ENCODE measurements at regions not wholly inside any gene's neighbourhood (a gene's known extent, or its start where the extent isn't known, plus 50 kb on each side); places are given as distances from the start of the nearest gene placed in this dataset.
"Not testable (repeated sequence)": the region's sequence is repeated elsewhere in the genome, so short reads cannot be mapped to it uniquely, and the experiment has no call there.

DNA sequence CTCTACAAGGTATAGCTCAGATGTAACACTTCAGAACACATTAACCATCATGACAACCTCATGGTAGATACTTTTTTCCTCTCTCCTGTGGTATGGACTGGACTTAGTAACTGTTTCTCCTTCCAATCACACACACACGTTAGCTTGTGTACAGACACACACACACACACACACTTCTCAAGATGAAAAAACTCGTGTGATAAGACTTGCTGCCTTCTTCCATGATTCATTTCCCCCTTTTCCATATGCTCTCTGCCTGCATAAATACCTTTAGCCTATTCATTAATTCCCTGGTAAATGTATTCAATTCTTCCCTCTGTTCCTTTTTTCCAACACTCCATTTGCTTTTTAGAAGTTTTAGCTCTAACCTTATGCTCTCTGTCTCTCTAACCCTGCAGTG lies 118.9 kb upstream of the TANK start:
- DNase-seq, result no peak

DNA sequence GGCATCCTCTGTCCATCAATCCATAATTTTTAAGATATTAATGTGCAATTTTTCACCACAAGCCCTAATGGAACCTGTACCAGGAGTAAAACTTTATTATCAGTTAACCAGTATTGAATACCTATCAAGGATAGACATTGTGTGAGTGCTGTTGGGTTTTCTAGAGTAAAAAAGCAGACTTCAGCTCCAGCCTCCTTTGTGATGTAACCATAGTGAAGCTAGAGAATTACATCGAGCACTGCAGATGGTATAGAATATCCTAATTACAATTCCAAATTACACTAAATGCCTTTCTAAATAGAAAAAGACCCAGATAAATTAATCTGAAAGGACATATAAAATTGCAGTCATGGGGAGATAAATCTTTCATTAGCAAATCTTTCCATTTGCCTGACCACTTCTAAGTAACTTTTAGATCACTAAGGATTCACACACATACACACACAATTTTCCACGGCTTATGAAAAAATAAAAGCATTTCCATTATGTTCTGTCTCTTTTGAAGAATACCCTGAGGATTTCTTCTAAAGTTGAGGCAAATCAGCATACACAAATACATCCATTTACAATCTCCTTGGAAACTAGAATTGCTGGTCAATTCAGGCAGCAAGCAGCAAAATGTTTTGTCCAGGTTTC lies 117.1 kb upstream of the TANK start:
- DNase-seq, result no peak

DNA sequence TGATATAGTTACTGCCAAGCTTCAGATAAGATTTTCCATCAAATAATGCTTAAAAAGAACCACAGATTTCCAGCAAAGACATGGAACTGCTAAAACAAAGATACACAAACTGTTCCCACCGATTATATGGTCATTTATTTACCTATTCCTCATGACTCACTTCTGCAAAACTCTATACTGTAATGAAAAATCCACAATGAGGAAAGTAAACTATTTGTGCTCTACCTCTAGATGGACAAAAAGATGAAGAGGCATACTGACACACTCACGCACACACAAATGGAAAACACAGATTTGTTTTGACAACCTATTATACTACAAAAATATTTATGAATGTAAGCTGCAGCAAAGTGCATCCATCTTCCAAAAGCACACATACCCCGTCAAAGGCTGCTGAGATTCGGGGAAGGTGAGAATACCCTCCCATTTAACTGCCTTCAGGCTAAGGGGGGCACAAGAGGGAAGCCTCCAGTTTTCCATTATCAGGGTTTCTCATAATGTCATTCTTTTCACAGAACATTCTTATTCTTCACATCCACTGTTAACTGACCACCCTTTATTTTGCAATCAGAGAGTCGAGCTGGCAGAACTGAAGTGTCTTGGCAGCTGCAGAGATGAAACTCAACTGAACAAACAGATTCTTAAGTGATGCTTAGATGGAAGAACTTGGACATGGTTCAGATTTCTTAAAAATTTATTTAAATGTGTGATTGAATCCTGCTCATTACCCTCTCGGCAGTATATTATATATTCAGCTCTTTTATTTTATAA lies 115.9 kb upstream of the TANK start:
- no peak for DNase-seq

DNA sequence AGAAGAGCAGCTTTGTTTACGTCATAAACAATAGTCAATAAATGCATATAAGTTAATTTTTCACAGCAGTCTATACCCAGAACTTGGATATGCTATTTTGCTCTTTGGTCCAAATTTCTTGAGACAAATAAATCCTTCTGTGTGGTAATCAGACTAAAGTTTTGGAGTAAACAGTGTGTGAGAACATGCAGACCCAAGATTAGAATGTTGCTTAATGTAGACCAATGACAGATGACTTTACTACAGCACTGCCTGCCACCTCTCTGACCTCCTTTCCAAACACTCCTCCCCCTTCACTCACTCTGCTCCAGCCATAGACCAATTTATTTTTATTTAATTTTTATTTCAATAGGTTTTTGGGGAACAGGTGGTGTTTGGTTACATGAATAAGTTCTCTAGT lies 115.3 kb upstream of the TANK start:
- DNase-seq, result no peak

DNA sequence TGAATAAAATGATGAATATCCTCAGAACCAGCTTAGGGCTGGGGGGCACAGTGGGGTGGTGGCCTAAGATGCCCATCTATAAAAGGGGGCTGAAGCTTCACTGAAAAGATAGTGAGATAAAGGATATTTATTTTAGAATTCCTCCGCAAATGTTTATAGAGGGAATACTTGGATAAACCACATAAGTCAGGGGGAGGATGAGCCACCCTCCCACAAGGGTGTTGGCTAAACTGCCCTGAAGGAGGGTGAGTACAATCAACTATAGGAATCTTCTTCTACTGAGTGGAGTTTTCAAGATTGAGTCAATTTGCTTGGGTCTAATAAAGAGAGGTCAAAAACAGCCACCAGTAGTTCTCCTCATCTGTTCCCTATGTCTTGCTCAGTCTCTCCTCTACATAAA lies 114.5 kb upstream of the TANK start:
- DNase-seq, result no peak

DNA sequence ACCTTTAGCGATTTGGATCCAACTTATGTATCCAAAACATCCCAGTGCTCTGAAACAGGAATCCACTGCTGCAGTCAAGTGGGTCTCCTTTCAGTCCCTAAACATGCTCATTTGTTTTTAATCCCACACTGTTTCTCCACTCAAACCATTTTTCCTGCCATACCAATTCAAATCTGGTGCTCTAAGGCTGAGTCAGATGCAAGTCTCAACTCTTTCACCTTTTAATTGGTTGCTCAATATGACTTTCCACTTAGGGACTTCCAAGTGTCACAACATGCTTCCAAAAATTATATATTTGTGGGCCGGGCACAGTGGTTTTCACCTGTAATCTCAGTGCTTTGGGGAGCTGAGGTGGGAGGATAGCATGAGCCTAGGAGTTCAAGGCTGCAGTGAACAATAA lies 113.4 kb upstream of the TANK start:
- no peak for DNase-seq

DNA sequence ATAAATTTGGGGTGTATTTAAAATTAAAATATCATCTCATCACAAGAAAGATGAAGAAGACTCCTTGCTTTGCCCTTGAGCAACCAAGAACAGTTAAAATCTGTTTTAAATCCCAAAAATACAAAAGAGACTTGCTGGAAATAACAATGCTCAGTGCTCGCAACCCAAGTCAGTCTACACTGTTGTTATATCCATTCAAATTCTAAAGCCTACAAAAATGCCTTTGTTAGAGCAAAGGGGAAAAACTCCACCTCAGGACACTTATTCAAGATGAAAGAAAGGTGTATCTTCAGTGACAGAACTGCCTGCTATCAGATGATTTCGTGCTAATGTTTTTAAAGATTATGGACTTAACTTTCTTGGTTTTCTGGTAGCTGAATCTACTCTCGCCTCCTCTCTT lies 111.9 kb upstream of the TANK start:
- DNase-seq, result no peak

DNA sequence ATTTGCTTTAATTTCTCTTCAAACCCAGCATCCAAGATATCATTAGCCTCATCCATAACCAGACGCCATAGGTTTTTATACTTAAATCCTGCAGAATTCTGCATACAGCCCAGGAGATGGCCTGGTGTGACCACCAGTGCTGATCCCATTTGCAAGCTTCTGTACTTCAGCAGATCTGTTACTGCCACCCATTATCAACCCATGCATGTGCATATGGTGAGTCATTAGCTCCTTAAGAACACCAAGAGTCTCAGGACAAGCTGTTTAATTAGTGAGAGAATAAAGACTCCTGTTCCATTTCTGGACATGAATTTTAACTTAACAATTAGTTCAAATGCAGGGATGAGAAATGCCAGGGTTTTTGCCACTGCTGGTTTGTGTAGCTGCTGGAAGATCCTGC lies 110.7 kb upstream of the TANK start:
- DNase-seq, result no peak

DNA sequence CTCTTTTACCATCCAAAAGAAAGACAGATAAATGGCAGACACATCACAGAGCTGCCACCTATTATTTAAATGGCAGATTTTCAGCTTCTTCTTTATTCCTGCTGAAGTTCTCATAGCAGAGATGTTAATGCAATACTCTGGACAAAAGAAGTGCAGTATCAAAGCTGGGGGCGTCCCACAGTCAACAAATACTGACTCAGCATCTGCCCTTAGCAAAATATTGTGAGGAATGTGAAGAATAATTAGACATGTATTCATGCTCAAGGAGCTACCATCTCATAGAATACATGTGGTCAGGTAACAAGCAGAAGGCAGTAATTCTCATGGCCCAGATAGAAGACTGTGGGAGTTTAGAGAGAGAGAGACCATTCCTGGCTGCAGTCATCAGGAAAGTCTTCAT lies 108.0 kb upstream of the TANK start:
- no peak for DNase-seq

DNA sequence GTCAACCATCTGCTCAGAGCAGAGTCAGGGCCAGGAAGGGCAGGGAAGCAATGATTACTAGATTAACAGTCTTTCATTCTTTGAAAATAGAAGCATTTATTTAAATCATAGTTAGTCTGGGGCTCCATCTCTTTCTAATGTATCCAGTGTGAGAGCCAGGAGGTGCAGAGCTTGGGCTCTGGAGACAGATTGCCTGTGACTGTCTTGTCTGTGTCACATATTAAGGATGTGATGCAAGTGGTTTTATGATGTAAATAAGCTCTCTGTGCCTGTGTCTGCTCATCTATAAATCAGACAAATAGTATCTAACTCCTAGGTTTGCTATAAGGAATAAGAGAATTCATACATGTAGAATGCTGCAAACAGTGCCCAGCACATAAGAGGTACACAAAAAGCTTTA lies 104.9 kb upstream of the TANK start:
- no peak for DNase-seq

DNA sequence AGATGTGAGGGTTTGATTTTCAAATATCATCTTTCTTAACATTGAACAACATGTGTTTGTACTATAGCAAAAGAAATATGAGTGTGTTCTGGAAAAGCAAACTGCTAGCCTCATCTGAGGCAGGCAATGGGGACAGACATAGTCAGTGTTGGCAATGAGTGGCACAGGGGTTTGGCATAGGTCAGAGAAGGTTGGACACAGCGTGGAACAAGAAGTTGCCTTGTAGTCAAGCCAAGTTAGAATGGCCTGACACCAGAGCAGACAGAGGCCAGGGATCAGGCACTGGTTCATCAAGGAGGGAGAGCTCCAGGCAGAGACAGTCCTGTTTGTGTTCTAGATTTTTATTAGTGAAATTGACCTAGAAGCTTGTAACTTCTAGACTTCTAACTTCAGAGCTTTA lies 100.8 kb upstream of the TANK start:
- no peak for DNase-seq

DNA sequence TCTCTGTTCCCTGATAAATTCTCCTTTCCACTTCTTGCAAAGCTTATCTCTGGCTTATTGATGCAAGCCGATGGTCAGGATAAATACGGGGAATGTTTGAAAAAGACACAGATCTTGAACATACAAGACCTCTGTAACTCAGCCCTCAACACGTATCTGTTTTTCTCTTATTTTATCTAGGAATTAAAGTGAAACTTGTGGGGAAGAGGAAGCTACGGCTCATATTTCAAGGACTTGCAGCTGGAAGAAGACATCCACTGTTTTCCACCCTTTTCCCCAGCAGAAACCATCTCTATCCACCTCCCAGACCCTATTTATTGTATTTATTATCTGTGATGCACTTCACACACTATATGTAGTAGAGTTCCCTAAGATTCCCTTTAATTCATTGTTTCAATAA lies 98.4 kb upstream of the TANK start:
- no peak for DNase-seq

DNA sequence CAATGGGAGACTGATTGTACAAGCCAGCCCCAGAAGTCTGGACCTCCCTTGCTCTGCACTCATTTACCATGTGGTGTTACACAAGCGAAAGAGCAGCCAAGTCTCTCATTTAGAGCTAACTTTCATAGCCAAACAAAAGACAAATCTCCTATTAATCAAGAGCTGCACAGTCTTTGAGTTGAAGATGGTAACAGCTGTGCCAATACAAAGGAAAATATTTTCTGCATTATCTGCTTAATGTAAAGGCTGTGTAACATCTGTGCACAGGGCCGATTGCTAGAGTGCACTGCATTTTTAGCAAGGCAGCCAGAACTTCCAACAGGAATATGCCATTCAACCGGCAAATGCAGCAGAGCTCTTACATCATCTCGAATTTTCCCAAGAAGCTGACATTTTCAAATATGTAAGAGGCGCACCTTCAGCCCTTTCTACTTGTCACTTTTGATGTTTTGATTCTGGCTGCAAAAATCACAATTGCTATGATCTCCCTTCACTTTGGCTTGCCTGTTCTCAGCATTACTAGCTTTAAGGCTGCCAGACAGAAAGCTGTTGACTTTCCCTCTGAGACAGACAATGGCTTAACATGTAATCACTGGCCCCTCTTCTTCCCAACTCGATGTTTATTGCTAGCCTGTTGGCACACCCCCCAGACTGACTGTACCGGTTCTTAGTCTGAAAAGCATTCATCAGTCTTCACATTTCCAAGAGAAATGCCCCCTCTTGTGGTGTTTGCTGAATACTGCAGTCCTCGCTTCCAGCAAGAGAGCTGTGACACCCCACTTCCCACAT lies 96.9 kb upstream of the TANK start:
- peak; percentile 65 for DNase-seq

DNA sequence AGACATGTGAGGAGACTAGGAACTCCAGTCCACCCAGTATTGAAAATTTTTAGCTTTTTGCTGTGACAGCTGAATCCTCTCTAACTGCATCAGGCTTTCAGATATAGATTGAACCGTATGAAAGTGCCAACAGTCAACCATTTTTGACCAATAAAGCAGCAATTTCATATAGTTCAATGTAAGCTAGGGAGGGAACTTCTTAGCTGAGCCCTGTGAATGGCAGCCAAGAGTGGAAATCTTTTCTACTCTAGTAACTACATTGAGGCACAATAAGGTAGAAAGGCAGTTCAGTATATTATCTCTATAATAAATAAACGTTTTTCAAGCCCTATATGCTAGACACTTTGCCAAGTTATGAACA lies 96.3 kb upstream of the TANK start:
- no peak for DNase-seq

DNA sequence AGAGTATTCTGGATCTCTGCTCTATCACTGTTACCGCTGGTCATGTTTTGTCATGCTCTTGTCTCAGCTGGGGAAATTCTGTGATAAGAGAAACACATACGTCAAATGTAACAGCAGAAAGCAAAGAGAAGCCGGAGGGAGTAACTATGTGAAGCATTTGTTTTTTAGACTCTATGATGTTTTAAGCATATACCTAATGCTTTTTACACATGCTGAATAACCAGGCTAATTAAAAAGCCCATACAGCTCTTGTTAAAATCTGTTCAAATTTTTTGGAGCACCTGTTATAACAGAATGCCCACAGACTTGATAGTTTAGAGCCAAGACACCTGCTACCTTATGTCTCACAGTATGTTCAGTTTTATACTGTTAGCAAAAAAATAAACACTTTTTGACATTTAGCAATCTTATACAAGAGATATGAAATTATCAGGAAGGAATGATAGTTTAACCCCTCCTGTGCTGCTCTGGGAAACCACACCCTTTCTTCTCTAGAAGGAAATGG lies 92.3 kb upstream of the TANK start:
- no peak for DNase-seq

DNA sequence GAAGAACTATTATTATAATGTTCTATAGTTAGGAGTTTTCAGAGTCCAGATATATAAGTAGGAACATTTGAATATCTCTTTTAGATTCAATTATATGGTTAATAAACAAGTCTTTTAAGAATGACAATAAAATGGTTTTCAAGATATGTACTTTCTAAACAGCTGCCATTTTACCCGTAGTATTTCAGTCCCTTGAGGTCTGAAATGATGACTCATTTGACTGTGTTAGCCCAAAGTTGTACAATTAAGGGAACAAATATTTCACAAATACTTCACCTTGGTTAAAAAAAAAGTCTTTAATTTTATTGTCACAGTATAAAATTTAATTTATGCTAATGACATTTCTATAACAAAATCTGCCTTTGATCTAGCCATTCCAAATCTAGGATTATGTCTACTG lies 91.6 kb upstream of the TANK start:
- DNase-seq, result no peak

DNA sequence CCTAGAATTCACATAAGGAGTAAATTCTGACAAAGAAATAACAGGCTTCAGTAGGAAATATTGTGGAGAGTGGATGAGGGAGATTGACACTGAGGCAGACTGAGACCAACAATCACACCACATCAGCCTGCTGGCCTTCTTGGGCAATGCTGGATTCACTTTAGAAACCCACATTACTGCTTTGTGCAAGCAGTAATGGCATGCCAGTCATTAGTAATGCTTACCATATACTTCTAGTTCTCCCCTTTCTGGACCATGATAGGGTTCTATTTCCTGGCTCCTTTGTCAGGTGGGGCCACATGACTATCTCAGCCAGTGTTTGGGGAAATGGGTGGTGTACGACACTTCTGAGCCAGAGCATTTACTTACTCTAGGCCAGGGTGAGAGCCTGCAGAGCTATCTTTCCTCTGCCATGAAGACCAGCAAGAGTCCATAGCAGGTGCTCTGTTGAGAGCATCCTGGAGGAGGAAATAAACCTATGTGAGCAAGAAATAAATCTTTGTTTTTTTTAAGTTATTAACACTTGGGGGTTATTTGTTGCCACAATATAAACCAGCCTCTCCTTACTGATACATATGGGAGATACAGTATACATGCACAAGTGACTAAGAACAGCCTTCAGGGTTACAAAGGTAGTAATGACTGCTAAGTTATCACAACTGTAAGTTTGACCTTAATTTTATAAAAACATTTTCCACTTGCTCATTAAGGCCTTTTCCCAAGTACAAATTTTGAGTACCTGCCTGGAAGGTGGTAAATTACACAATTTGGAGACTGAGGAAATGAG lies 89.3 kb upstream of the TANK start:
- no peak for DNase-seq

DNA sequence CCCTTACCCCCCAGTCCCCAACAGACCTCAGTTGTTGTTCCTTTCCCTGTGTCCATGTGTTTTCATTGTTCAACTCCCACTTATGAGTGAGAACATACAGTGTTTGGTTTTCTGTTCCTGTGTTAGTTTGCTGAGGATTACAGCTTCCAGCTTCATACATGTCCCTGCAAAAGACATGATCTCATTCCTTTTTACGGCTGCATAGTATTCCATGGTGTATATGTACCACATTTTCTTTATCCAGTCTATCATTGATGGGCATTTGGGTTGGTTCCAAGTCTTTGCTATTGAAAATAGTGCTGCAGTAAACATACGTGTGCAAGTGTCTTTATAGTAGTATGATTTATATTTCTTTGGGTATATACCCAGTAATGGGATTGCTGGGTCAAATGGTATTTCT lies 87.8 kb upstream of the TANK start:
- not testable (repeated sequence) for DNase-seq

DNA sequence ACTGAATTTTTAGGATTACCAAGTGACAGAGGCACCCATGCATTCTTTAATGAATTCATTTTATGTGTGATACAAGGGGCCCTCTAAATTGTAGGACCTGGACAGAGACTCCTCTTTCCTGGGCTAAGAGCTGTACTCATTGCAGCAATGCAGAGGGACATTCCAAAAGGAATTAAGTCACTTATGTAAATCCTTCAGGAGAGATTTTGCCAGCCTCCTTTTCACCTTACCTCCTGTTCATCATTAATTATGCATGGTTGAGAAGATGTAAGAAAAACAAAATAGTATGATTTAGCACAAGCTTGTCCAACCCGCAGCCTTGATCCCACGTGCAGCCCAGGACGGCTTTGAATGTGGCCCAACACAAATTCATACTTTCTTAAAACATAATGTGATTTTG lies 84.5 kb upstream of the TANK start:
- no peak for DNase-seq

DNA sequence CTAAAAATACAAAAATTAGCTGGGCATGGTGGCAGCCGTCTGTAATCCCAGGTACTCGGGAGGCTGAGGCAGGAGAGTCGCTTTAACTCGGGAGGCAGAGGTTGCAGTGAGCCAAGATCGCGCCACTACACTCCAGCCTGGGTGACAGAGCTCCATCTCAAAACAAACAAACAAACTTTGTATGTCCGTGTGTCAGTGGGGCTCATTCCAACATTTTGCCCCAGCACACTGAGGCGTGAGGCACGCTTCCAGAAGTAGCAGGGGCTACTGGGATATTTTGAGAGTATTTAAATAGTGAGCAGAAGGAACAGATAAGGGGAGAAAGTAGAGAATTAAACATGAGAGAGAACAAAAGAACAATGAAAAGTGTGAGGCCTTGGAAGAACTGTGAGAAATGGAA lies 83.3 kb upstream of the TANK start:
- DNase-seq, result no peak

DNA sequence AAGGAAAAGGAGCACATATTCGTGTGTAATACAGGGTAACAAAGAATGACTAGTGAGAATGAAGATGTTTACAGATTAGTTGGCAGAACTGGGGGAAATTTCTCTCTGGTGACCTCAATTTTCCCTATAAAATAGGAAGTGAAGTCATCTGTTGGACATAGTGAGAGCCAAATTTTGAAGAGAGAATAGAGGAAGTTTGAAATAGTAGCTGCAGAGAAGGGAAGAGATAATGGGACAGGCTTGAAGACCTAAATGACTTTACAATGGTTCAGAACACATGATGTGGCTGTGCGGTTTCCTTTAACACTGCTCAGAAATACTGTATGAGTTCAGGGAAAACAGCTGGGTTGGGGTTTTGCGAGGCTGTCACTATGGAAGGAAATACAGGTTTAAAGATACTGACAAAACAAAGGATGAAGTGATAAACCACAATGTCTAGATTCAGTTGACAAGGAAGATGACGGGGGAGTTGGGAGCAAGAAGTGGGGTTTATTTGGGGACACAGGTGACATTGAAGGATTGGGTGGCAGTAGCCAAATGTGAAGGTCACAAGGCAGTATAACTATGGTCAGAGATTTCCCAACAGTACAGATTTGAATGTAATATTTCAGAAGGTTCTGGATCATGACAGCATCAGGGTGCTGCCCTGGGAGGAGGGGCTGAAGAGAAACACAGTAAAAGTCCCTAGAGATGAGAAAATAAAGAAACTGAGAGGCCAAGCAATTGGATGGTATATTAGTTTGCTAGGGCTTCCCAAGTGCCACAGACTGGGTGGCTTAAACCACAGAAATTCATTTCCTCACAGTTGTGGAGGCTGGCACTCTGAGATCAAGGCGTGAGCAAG lies 82.6 kb upstream of the TANK start:
- peak; percentile 38 for DNase-seq

DNA sequence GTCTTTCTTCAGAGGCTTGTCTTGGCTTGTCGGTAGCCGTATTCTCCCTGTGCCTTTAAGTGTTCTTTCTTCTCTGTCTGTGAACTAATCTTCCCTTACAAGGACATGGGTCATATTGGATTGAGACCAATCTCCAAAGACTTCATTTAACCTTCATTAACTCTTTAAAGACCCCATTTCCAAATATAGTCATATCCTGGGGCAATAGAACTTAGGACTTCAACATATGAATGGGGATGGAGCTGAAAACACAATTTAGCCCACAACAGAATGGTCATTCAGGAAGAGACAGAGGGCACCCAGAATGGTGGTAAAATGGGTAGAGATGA lies 82.1 kb upstream of the TANK start:
- no peak for DNase-seq

Measured in activated CD8-positive, alpha-beta memory T cell treated with anti-CD3 and anti-CD28 coated beads, Interleukin-2, amount 50 U/mL, for 4 hours (primary cell).